K562 (cell line): ENCODE measurements at regions not wholly inside any gene's neighbourhood (a gene's known extent, or its start where the extent isn't known, plus 50 kb on each side); places are given as distances from the start of the nearest gene placed in this dataset.

ENCODE experiments used
- ATAC-seq: fragments of 200-7000 bp; cut with Tn5 transposase; 3 replicates; pipeline ENCODE4 v1.9.1; 2020; ENCODE audit warnings: moderate library complexity
- BruUV-seq: library from RNA; stranded (reverse); fragments of 400-500 nt; replicated peaks from 2 replicates; lab custom pipeline; 2021; lab: Mats Ljungman, UMichigan
- CTCF ChIA-PET: fragments of 300-600 bp; formaldehyde crosslinking; extraction: SDS; loops from one replicate; lab custom pipeline; 2021; ENCODE audit warnings: low intra/inter-chr PET ratio; lab: Yijun Ruan, JAX
- POLR2A ChIA-PET: fragments of 300-600, 350-650 bp; sonication (Branson Sonifier 250); formaldehyde crosslinking; extraction: SDS; loops from one replicate; lab custom pipeline; 2021; ENCODE audit warnings: antibody characterized with exemption, inconsistent platforms; lab: Yijun Ruan, JAX
- DNase-seq, 4 experiments: peaks; one replicate each; pipeline versions ENCODE4 v3.0.0 to v3.0.0-alpha.2; 2011 to 2018; ENCODE audit warnings: low spot score in 3 of 4, mixed read lengths in 3 of 4; ENCODE audit errors: extremely low read depth in 1 of 4
- FAIRE-seq: peaks from 2 replicates; lab custom pipeline; 2011; peaks lifted over from hg19 to GRCh38; lab: Jason Lieb, UNC
- H2AFZ ChIP-seq: 2 replicates; pipeline ENCODE4 v1.6.0; 2011; ENCODE audit warnings: low read depth, low read length, control low read depth, inconsistent platforms
- H3K27ac ChIP-seq: fragments of 200-600 bp; 3 replicates; pipeline ENCODE4 v1.8.0; 2011; ENCODE audit warnings: low read depth, mild to moderate bottlenecking, control low read depth, inconsistent platforms, low read length, moderate library complexity, mixed read lengths; ENCODE audit errors: extremely low read depth
- H3K27me3 ChIP-seq, 2 experiments: fragments of 300-600 bp in 1 of 2; 2 replicates in 1 of 2; 3 replicates in 1 of 2; pipeline versions ENCODE4 v1.6.0 to v1.8.0; 2011; ENCODE audit warnings: inconsistent platforms in 2 of 2, low read length in 2 of 2, mild to moderate bottlenecking in 1 of 2, mixed read lengths in 1 of 2, moderate library complexity in 1 of 2; ENCODE audit not compliant: control insufficient read depth in 2 of 2, insufficient read depth in 2 of 2
- H3K36me3 ChIP-seq: fragments of 300-600 bp; 3 replicates; pipeline ENCODE4 v1.8.0; 2011; ENCODE audit warnings: mild to moderate bottlenecking, low read length, inconsistent platforms; ENCODE audit not compliant: control insufficient read depth, insufficient read depth
- H3K4me1 ChIP-seq, 2 experiments: fragments of 200-600 bp in 1 of 2; replicated peaks in 1 of 2; 2 replicates in 1 of 2; 3 replicates in 1 of 2; pipeline versions ENCODE4 v1.5.1 to v1.8.0; 2011; ENCODE audit warnings: inconsistent platforms in 2 of 2, low read length in 2 of 2, mild to moderate bottlenecking in 1 of 2, mixed read lengths in 1 of 2, moderate library complexity in 1 of 2; ENCODE audit not compliant: control insufficient read depth in 2 of 2, insufficient read depth in 2 of 2
- H3K4me2 ChIP-seq: 2 replicates; pipeline ENCODE4 v1.6.1; 2011; ENCODE audit warnings: low read length, control low read depth, inconsistent platforms, mixed read lengths; ENCODE audit not compliant: insufficient read depth
- H3K4me3 ChIP-seq: fragments of 200-600 bp; sonication (generic), shearing (Covaris generic); 2 replicates; pipeline ENCODE4 v1.5.1; 2016; ENCODE audit warnings: control low read depth, inconsistent platforms
- H3K79me2 ChIP-seq: fragments of 200-600 bp; 3 replicates; pipeline ENCODE4 v1.8.0; 2011; ENCODE audit warnings: low read length, inconsistent platforms; ENCODE audit not compliant: control insufficient read depth, insufficient read depth
- H3K9ac ChIP-seq, 2 experiments: 2 replicates each; pipeline versions ENCODE4 v1.6.0 to v1.6.1; 2011; ENCODE audit warnings: low read depth in 2 of 2, low read length in 2 of 2, control low read depth in 1 of 2, inconsistent platforms in 1 of 2, mild to moderate bottlenecking in 1 of 2, mixed read lengths in 1 of 2; ENCODE audit not compliant: insufficient read depth in 1 of 2
- H3K9me1 ChIP-seq: one replicate; pipeline ENCODE4 v1.6.0; 2011; ENCODE audit warnings: inconsistent platforms, mild to moderate bottlenecking, low read length, moderate library complexity; ENCODE audit not compliant: control insufficient read depth, insufficient read depth
- H3K9me3 ChIP-seq: replicated peaks from 2 replicates; pipeline ENCODE4 v1.5.1; 2011; ENCODE audit warnings: low read depth, low read length, inconsistent platforms; ENCODE audit not compliant: control insufficient read depth, insufficient read depth
- H4K20me1 ChIP-seq: replicated peaks from 2 replicates; pipeline ENCODE4 v1.6.1; 2011; ENCODE audit warnings: low read length, inconsistent platforms, mixed read lengths; ENCODE audit not compliant: control insufficient read depth, insufficient read depth
- EHMT2 ChIP-seq: fragments of 450-650 bp; IDR thresholded peaks from 2 replicates; pipeline ENCODE4 v1.6.1; 2018; ENCODE audit warnings: antibody characterized with exemption
- FOXJ2 ChIP-seq: fragments of 200-800 bp; sonication (Bioruptor generic); IDR thresholded peaks from 2 replicates; pipeline ENCODE4 v1.6.1; 2016; ENCODE audit warnings: missing genetic modification characterization, missing compliant biosample characterization
- NEUROD1 ChIP-seq: fragments of 150-350 bp; IDR thresholded peaks from 2 replicates; pipeline ENCODE4 v1.6.1; 2014; ENCODE audit warnings: borderline replicate concordance, low read length, low read depth; ENCODE audit not compliant: partially characterized antibody
- NR2F6 ChIP-seq: fragments of 450-650 bp; formaldehyde crosslinking; IDR thresholded peaks from 2 replicates; pipeline ENCODE4 v1.4.0; 2020; ENCODE audit warnings: mild to moderate bottlenecking
- PRDM10 ChIP-seq: fragments of 450-650 bp; IDR thresholded peaks from 2 replicates; pipeline ENCODE4 v1.6.1; 2018; ENCODE audit not compliant: partially characterized antibody
- TBP ChIP-seq: optimal IDR thresholded peaks from 2 replicates; pipeline ENCODE3; 2011; ENCODE audit warnings: low read depth, low read length, improper control_type of control experiment
- USF2 ChIP-seq: sonication (generic); formaldehyde crosslinking; IDR thresholded peaks from 2 replicates; pipeline ENCODE4 v1.5.0; 2020; ENCODE audit warnings: missing genetic modification reagents
- YY1 ChIP-seq, 3 experiments: IDR thresholded peaks; 2 replicates each; pipeline ENCODE4 v1.6.1; 2011; ENCODE audit warnings: low read length in 2 of 3, mild to moderate bottlenecking in 2 of 3, moderate library complexity in 2 of 3, borderline replicate concordance in 1 of 3, control low read depth in 1 of 3, low read depth in 1 of 3; ENCODE audit not compliant: insufficient read depth in 3 of 3, insufficient replicate concordance in 2 of 3, control insufficient read depth in 1 of 3, insufficient read length in 1 of 3; ENCODE audit errors: extremely low read depth in 1 of 3
- ZNF23 ChIP-seq: fragments of 250-450 bp; sonication (Bioruptor Pico); IDR thresholded peaks from 2 replicates; pipeline ENCODE4 v1.4.0; 2020; ENCODE audit warnings: mild to moderate bottlenecking
- ZNF408 ChIP-seq: fragments of 250-450 bp; sonication (Bioruptor Pico); IDR thresholded peaks from 2 replicates; pipeline ENCODE4 v1.4.0; 2020; ENCODE audit warnings: low read depth, mild to moderate bottlenecking, moderate library complexity
- ZNF436 ChIP-seq: fragments of 250-450, 450-650 bp; sonication (Bioruptor Pico); formaldehyde crosslinking; IDR thresholded peaks from 2 replicates; pipeline ENCODE4 v1.7.0; 2020; ENCODE audit warnings: mild to moderate bottlenecking
- WGBS: fragments of 100-300 bp; shearing (Covaris generic); methylation state at CpG from one replicate; pipeline ENCODE4 v1.1.6; 2016; ENCODE audit warnings: low coverage, mixed read lengths; ENCODE audit not compliant: insufficient coverage; ENCODE audit errors: missing lambda C conversion rate; 5-methylcytosine and 5-hydroxymethylcytosine counted together
- in situ Hi-C: fragments of 300-500 bp; cut with MboI; formaldehyde crosslinking; loops from 4 replicates; pipeline ENCODE4 v1.15.0; 2018; ENCODE audit warnings: inconsistent platforms, mixed read lengths
- intact Hi-C: fragments of 100-400 bp; cut with micrococcal nuclease; formaldehyde crosslinking; loops from 2 replicates; pipeline ENCODE4 v1.14.2; 2022

GRCh38 chr3:140850210-140850955 lies 91.3 kb upstream of the SLC25A36 start (continued):
- peak; percentile 23; the same call in 1 of the 2 replicates for TF ChIP-seq USF2 (CRISPR knock-in tag)

GRCh38 chr3:140854961-140855360 lies 86.7 kb upstream of the SLC25A36 start:
- WGBS = 0% methylated on average over 2 of the region's 2 CpGs
- DNase-seq (no peak), ATAC-seq (no peak), FAIRE-seq (no peak)
- intact Hi-C loops (no loop called here), in situ Hi-C loops (loop anchor here (25.0 kb wide), 1 partner anchor 718 kb away; no protein-coding TSS in a partner anchor)
- ChIA-PET CTCF (no interaction called here), POLR2A (interaction anchor here (1.0 kb wide), 1 partner anchor 12 kb away, joined by 3 read pairs; no protein-coding TSS in a partner anchor)
- Histone ChIP-seq H3K4me2 (no peak overlapping the region), H3K79me2 (no peaks in the 10 kb centered on the region), H3K4me3 (no peak overlapping the region), H4K20me1 (no peaks in the 10 kb centered on the region), H3K27ac (no peak overlapping the region), H3K9ac (no peak overlapping the region), H3K27me3 (no peaks in the 10 kb centered on the region), H2AFZ (no peak overlapping the region), H3K9me1 (no peaks in the 10 kb centered on the region), H3K4me1 (no peaks in the 10 kb centered on the region), H3K9me3 (no peaks in the 10 kb centered on the region), H3K36me3 (no peaks in the 10 kb centered on the region)
- TF ChIP-seq FOXJ2 (tag) (no peak), ZNF408 (CRISPR knock-in tag) (no peak), TBP (no peak), ZNF436 (CRISPR knock-in tag) (no peak), PRDM10 (no peak), EHMT2 (no peak), NR2F6 (CRISPR knock-in tag) (no peak), ZNF23 (CRISPR knock-in tag) (no peak), YY1 (IDR thresholded peaks at IDR 0.05; ENCODE audit: borderline replicate concordance in 1 of 3, control insufficient read depth in 1 of 3, extremely low read depth in 1 of 3, insufficient read depth in 3 of 3, insufficient read length in 1 of 3, insufficient replicate concordance in 2 of 3, low read depth in 1 of 3, low read length in 2 of 3) (no peak), NEUROD1 (no peak)
- BruUV-seq = no TSS peak
